Neural progenitor cell (in vitro differentiated cells): ENCODE measurements at regions not wholly inside any gene's neighbourhood (a gene's known extent, or its start where the extent isn't known, plus 50 kb on each side); places are given as distances from the start of the nearest gene placed in this dataset.
A peak's percentile ranks its signal among the peaks of the same experiment; 100 is the strongest.

ENCODE experiments used
- DNase-seq: peaks from one replicate; pipeline ENCODE4 v3.0.0-alpha.2; 2016; ENCODE audit warnings: low spot score
- H2AFZ ChIP-seq: fragments of 200-600 bp; sonication (generic); replicated peaks from 2 replicates; pipeline ENCODE4 v1.6.1; 2016; ENCODE audit warnings: antibody characterized with exemption
- H3F3A ChIP-seq: fragments of 200-600 bp; sonication (generic); 2 replicates; pipeline ENCODE4 v1.6.1; 2016; ENCODE audit warnings: antibody characterized with exemption, low read depth
- H3K27ac ChIP-seq: fragments of 200-600 bp; sonication (generic); 2 replicates; pipeline ENCODE4 v1.5.1; 2016; ENCODE audit warnings: mild to moderate bottlenecking
- H3K27me3 ChIP-seq: fragments of 200-600 bp; sonication (generic); 2 replicates; pipeline ENCODE4 v1.6.1; 2016; ENCODE audit warnings: mild to moderate bottlenecking, moderate library complexity
- H3K36me3 ChIP-seq: fragments of 200-600 bp; sonication (generic); 2 replicates; pipeline ENCODE4 v1.5.1; 2016
- H3K4me1 ChIP-seq: fragments of 200-600 bp; sonication (generic); 2 replicates; pipeline ENCODE4 v1.6.1; 2016; ENCODE audit warnings: mixed run types
- H3K4me2 ChIP-seq: fragments of 200-600 bp; sonication (generic); 2 replicates; pipeline ENCODE4 v1.6.1; 2016
- H3K4me3 ChIP-seq: fragments of 200-600 bp; sonication (generic); 2 replicates; pipeline ENCODE4 v1.5.1; 2016
- H3K79me2 ChIP-seq: fragments of 200-600 bp; sonication (generic); 2 replicates; pipeline ENCODE4 v1.6.1; 2016; ENCODE audit warnings: low read depth
- H3K9ac ChIP-seq: fragments of 200-600 bp; sonication (generic); 2 replicates; pipeline ENCODE4 v1.6.1; 2016
- H3K9me3 ChIP-seq: fragments of 200-600 bp; sonication (generic); 2 replicates; pipeline ENCODE4 v1.5.1; 2016; ENCODE audit warnings: low read depth
- H4K20me1 ChIP-seq: fragments of 200-600 bp; sonication (generic); 2 replicates; pipeline ENCODE4 v1.6.1; 2016; ENCODE audit warnings: low read depth
- H3K27ac Mint-ChIP-seq: 3 replicates; pipeline ENCODE4 v1.8.0; 2021; ENCODE audit warnings: mixed read lengths
- H3K27me3 Mint-ChIP-seq: 2 replicates; pipeline ENCODE4 v1.8.0; 2022; ENCODE audit warnings: low read depth, mild to moderate bottlenecking, inconsistent platforms, moderate library complexity, mixed read lengths; ENCODE audit not compliant: insufficient read depth
- H3K36me3 Mint-ChIP-seq: 3 replicates; pipeline ENCODE4 v1.8.0; 2021; ENCODE audit warnings: mixed read lengths
- H3K4me1 Mint-ChIP-seq: 3 replicates; pipeline ENCODE4 v1.8.0; 2021; ENCODE audit warnings: mixed read lengths
- H3K4me3 Mint-ChIP-seq: 3 replicates; pipeline ENCODE4 v1.8.0; 2021; ENCODE audit warnings: mild to moderate bottlenecking, moderate library complexity, mixed read lengths
- H3K9me3 Mint-ChIP-seq: 3 replicates; pipeline ENCODE4 v1.8.0; 2020; ENCODE audit warnings: mixed read lengths
- CTCF ChIP-seq: fragments of 200-600 bp; sonication (generic); IDR thresholded peaks from 2 replicates; pipeline ENCODE4 v1.5.1; 2017; ENCODE audit warnings: antibody characterized with exemption, mild to moderate bottlenecking
- EZH2 ChIP-seq: fragments of 200-600 bp; sonication (generic); IDR thresholded peaks from 2 replicates; pipeline ENCODE4 v1.6.1; 2017; ENCODE audit warnings: antibody characterized with exemption, mild to moderate bottlenecking, moderate library complexity
- EZH2phosphoT487 ChIP-seq: fragments of 200-600 bp; sonication (generic); IDR thresholded peaks from 2 replicates; pipeline ENCODE4 v1.6.1; 2017; ENCODE audit warnings: antibody characterized with exemption

DNA sequence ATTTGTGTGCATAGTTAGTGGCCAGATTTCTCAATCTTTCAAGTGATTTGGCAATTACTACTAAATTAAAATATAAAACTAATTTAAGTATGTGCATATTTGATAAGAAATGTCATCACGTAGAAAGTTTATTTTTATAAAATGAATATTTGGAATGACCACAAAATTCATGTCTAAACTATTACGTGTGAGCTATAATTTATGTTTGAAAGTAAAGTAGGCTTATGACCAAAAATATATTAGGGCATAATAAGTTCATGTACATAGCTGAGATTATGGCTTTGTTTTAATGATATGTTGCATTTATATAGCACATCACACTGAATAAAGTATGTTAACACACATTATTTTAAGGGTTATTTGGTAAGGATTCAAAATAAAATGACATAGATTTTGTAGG is 1532.6 kb downstream of the C4orf33 start:
- Histone ChIP-seq H3K9me3 (no peaks in the 10 kb centered on the region), H4K20me1 (no peaks in the 10 kb centered on the region), H3K4me1 (no peaks in the 10 kb centered on the region), H3K4me2 (no peak overlapping the region), H3K9ac (no peak overlapping the region), H3K27ac (no peak overlapping the region), H3F3A (no peaks in the 10 kb centered on the region), H2AFZ (no peak overlapping the region), H3K4me3 (no peak overlapping the region), H3K36me3 (no peaks in the 10 kb centered on the region), H3K27me3 (no peaks in the 10 kb centered on the region), H3K79me2 (no peaks in the 10 kb centered on the region)
- H3K27me3 Mint-ChIP-seq = no peaks in the 10 kb centered on the region
- no peak for TF ChIP-seq EZH2
- TF ChIP-seq CTCF = no peak
- no peak for TF ChIP-seq EZH2phosphoT487
- no peaks in the 10 kb centered on the region for H3K4me1 Mint-ChIP-seq
- DNase-seq = no peak
- no peak overlapping the region for H3K27ac Mint-ChIP-seq
- no peaks in the 10 kb centered on the region for H3K36me3 Mint-ChIP-seq
- H3K9me3 Mint-ChIP-seq = no peaks in the 10 kb centered on the region
- no peak overlapping the region for H3K4me3 Mint-ChIP-seq

GRCh38 chr4:130632731-130633604 is 1537.0 kb downstream of the C4orf33 start:
- Histone ChIP-seq H3K9ac (no peak overlapping the region), H3K4me3 (no peak overlapping the region), H3K4me1 (no peaks in the 10 kb centered on the region), H3K9me3 (no peaks in the 10 kb centered on the region), H3K79me2 (no peaks in the 10 kb centered on the region), H3K27me3 (no peaks in the 10 kb centered on the region), H4K20me1 (no peaks in the 10 kb centered on the region), H3K4me2 (no peak overlapping the region), H3F3A (no peaks in the 10 kb centered on the region), H3K36me3 (no peaks in the 10 kb centered on the region), H3K27ac (no peak overlapping the region), H2AFZ (no peak overlapping the region)
- Mint-ChIP-seq H3K9me3 (peaks cover 5% of the 10 kb centered on the region), H3K27ac (no peak overlapping the region), H3K4me1 (no peaks in the 10 kb centered on the region), H3K27me3 (no peaks in the 10 kb centered on the region), H3K4me3 (no peak overlapping the region), H3K36me3 (peaks cover 4% of the 10 kb centered on the region)
- TF ChIP-seq CTCF = no peak
- no peak for TF ChIP-seq EZH2phosphoT487
- no peak for TF ChIP-seq EZH2
- no peak for DNase-seq

GRCh38 chr4:130636486-130636885 is 1540.5 kb downstream of the C4orf33 start:
- Histone ChIP-seq H3F3A (no peaks in the 10 kb centered on the region), H3K27me3 (no peaks in the 10 kb centered on the region), H3K4me1 (no peaks in the 10 kb centered on the region), H3K9ac (no peak overlapping the region), H3K36me3 (no peaks in the 10 kb centered on the region), H4K20me1 (no peaks in the 10 kb centered on the region), H3K9me3 (no peaks in the 10 kb centered on the region), H3K79me2 (no peaks in the 10 kb centered on the region), H3K4me3 (no peak overlapping the region), H3K27ac (no peak overlapping the region), H2AFZ (peak overlapping the region; percentile 87), H3K4me2 (no peak overlapping the region)
- no peaks in the 10 kb centered on the region for H3K4me1 Mint-ChIP-seq
- no peak overlapping the region for H3K27ac Mint-ChIP-seq
- no peak overlapping the region for H3K4me3 Mint-ChIP-seq
- DNase-seq = no peak
- TF ChIP-seq EZH2 (no peak), CTCF (no peak), EZH2phosphoT487 (no peak)
- H3K36me3 Mint-ChIP-seq = peaks cover 4% of the 10 kb centered on the region
- H3K9me3 Mint-ChIP-seq = peaks cover 5% of the 10 kb centered on the region
- peaks cover 2% of the 10 kb centered on the region for H3K27me3 Mint-ChIP-seq
